Nephron progenitor cell (in vitro differentiated cells): ENCODE measurements at regions not wholly inside any gene's neighbourhood (a gene's known extent, or its start where the extent isn't known, plus 50 kb on each side); places are given as distances from the start of the nearest gene placed in this dataset.

Experiments used
- DNase-seq: peaks from one replicate; pipeline ENCODE4 v3.0.0; 2021
- H3K27ac Mint-ChIP-seq: 2 replicates; pipeline ENCODE4 v1.8.0; 2021; ENCODE audit warnings: mild to moderate bottlenecking, moderate library complexity, mixed read lengths
- H3K27me3 Mint-ChIP-seq: 2 replicates; pipeline ENCODE4 v1.8.0; 2021; ENCODE audit warnings: mild to moderate bottlenecking, low read depth, mixed read lengths; ENCODE audit not compliant: poor library complexity
- H3K36me3 Mint-ChIP-seq: 2 replicates; pipeline ENCODE4 v1.8.0; 2021; ENCODE audit warnings: low read depth, mixed read lengths
- H3K4me1 Mint-ChIP-seq: 2 replicates; pipeline ENCODE4 v1.8.0; 2021; ENCODE audit warnings: mixed read lengths
- H3K4me3 Mint-ChIP-seq: 2 replicates; pipeline ENCODE4 v1.8.0; 2021; ENCODE audit warnings: mild to moderate bottlenecking, moderate library complexity, mixed read lengths
- H3K9me3 Mint-ChIP-seq: 2 replicates; pipeline ENCODE4 v1.8.0; 2021; ENCODE audit warnings: mild to moderate bottlenecking, moderate library complexity, mixed read lengths
- CTCF ChIP-seq: fragments of 200-600 bp; sonication (generic); IDR thresholded peaks from 2 replicates; pipeline ENCODE4 v1.5.0; 2021; ENCODE audit warnings: antibody characterized with exemption

- DNase-seq: no peak
- TF ChIP-seq CTCF: no peak
- Mint-ChIP-seq H3K27me3 (peaks cover 18% of the 10 kb centered on the region), H3K4me1 (no peaks in the 10 kb centered on the region), H3K27ac (no peak overlapping the region), H3K4me3 (no peak overlapping the region), H3K36me3 (no peaks in the 10 kb centered on the region), H3K9me3 (no peaks in the 10 kb centered on the region)
These were observed 157.7 kb downstream of the RPLP1 start for GRCh38 chr15:69610277-69610676.

GRCh38 chr15:69610858-69611257, 158.2 kb downstream of the RPLP1 start:
- no peak overlapping the region for H3K4me3 Mint-ChIP-seq
- TF ChIP-seq CTCF: no peak
- DNase-seq: no peak
- H3K27me3 Mint-ChIP-seq: peaks cover 15% of the 10 kb centered on the region
- H3K4me1 Mint-ChIP-seq: no peaks in the 10 kb centered on the region
- no peaks in the 10 kb centered on the region for H3K36me3 Mint-ChIP-seq
- H3K27ac Mint-ChIP-seq: no peak overlapping the region
- H3K9me3 Mint-ChIP-seq: no peaks in the 10 kb centered on the region

DNA sequence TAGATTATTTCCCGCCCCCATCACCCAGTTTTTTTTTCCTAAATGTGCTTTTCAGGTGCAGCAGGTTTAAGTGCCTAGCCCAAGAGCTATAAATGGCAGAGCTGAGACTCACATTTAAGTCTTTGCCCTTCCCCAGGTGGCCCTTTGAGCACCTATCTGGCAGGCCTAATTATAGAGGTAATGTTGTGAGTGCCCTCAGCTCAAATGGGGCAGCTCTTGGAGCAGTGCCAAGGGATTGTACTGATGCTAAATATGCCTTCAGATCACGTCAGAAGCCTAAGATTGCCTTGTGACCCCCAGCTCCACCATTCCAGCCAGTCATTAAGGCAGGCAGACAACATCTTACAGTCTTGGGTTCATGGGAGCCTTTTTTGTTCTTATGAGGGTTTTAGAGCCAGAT, 159.5 kb downstream of the RPLP1 start:
- Mint-ChIP-seq H3K9me3 (no peaks in the 10 kb centered on the region), H3K27me3 (peaks cover 14% of the 10 kb centered on the region), H3K4me1 (no peaks in the 10 kb centered on the region), H3K27ac (no peak overlapping the region), H3K36me3 (no peaks in the 10 kb centered on the region), H3K4me3 (no peak overlapping the region)
- no peak for DNase-seq
- TF ChIP-seq CTCF: no peak

DNA sequence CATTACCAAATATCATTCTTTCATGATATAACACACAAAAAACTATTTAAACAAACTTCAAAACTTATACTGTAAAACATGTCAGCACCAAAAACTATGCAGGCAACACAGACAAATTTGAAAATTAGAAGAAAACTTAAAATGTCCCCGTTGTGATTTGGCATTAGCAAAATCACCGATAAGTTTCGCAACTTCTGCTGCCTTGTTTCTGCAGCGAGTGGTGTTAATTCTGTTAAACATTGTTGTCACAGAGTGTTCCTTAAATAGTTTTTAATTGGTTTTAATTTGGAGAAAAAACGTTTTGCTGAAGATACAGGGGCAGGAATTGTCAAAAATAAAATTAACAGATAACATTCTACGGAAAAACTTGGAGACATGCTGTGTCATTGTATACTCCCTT, 160.6 kb downstream of the RPLP1 start:
- peaks cover 3% of the 10 kb centered on the region for H3K9me3 Mint-ChIP-seq
- DNase-seq: no peak
- no peak for TF ChIP-seq CTCF
- H3K27me3 Mint-ChIP-seq: peaks cover 10% of the 10 kb centered on the region
- H3K4me3 Mint-ChIP-seq: no peak overlapping the region
- H3K36me3 Mint-ChIP-seq: no peaks in the 10 kb centered on the region
- H3K4me1 Mint-ChIP-seq: no peaks in the 10 kb centered on the region
- H3K27ac Mint-ChIP-seq: no peak overlapping the region

DNA sequence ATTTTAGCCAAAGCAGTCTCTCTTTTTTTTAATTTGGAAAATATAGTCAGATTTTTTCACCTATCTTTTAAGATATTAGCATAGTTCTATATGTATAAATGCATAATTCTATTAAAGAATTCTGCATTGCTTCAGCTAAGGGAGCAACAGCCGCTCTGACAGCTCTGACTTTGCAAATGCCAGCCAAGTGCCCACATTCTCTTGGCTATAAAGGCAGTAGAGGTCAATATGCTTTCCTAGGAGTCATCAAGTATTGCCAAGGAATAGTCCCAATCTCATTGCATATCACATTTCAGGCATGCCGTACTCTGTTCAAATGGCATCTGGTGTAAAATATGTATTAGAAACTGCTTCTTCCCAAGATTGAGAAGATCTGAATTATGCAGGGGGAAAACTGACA, 161.4 kb downstream of the RPLP1 start:
- H3K9me3 Mint-ChIP-seq: peaks cover 10% of the 10 kb centered on the region
- no peak overlapping the region for H3K27ac Mint-ChIP-seq
- H3K36me3 Mint-ChIP-seq: no peaks in the 10 kb centered on the region
- no peaks in the 10 kb centered on the region for H3K4me1 Mint-ChIP-seq
- TF ChIP-seq CTCF: no peak
- peaks cover 7% of the 10 kb centered on the region for H3K27me3 Mint-ChIP-seq
- H3K4me3 Mint-ChIP-seq: no peak overlapping the region
- DNase-seq: no peak

GRCh38 chr15:69615736-69616135, 163.1 kb downstream of the RPLP1 start:
- Mint-ChIP-seq H3K9me3 (peaks cover 24% of the 10 kb centered on the region), H3K27ac (no peak overlapping the region), H3K4me3 (no peak overlapping the region), H3K4me1 (no peaks in the 10 kb centered on the region), H3K27me3 (peaks cover 6% of the 10 kb centered on the region), H3K36me3 (no peaks in the 10 kb centered on the region)
- no peak for DNase-seq
- TF ChIP-seq CTCF: no peak
